ENCODE measurements at regions not wholly inside any gene's neighbourhood (a gene's known extent, or its start where the extent isn't known, plus 50 kb on each side); places are given as distances from the start of the nearest gene placed in this dataset.
"Not testable (repeated sequence)": the region's sequence is repeated elsewhere in the genome, so short reads cannot be mapped to it uniquely, and the experiment has no call there.

- no peak for DNase-seq
These were observed 510.5 kb upstream of the CCDC179 start for GRCh38 chr11:23370580-23371275.

GRCh38 chr11:23377909-23378308 is 517.6 kb upstream of the CCDC179 start:
- no peak for DNase-seq

- no peak for DNase-seq
These were observed 530.8 kb upstream of the CCDC179 start for GRCh38 chr11:23391031-23391430.

- no peak for DNase-seq
These were observed 537.8 kb upstream of the CCDC179 start for GRCh38 chr11:23398052-23398451.

- DNase-seq: no peak
These were observed 539.7 kb upstream of the CCDC179 start for GRCh38 chr11:23399995-23400394.

GRCh38 chr11:23403210-23404185 is 543.2 kb upstream of the CCDC179 start:
- DNase-seq: no peak

GRCh38 chr11:23404225-23405160 is 544.2 kb upstream of the CCDC179 start:
- no peak for DNase-seq

- DNase-seq: no peak
These were observed 545.2 kb upstream of the CCDC179 start for GRCh38 chr11:23405350-23405937.

GRCh38 chr11:23406131-23406819 is 546.0 kb upstream of the CCDC179 start:
- DNase-seq: no peak

- no peak for DNase-seq
These were observed 552.8 kb upstream of the CCDC179 start for GRCh38 chr11:23413057-23413456.

- no peak for DNase-seq
These were observed 562.8 kb upstream of the CCDC179 start for GRCh38 chr11:23423104-23423503.

GRCh38 chr11:23423656-23424055 is 563.4 kb upstream of the CCDC179 start:
- no peak for DNase-seq

GRCh38 chr11:23425381-23425780 is 565.1 kb upstream of the CCDC179 start:
- DNase-seq: no peak

GRCh38 chr11:23429569-23429968 is 569.3 kb upstream of the CCDC179 start:
- DNase-seq: no peak

GRCh38 chr11:23453522-23453921 is 593.2 kb upstream of the CCDC179 start:
- no peak for DNase-seq

GRCh38 chr11:23455321-23455891 is 595.1 kb upstream of the CCDC179 start:
- no peak for DNase-seq

- DNase-seq: no peak
These were observed 597.4 kb upstream of the CCDC179 start for GRCh38 chr11:23457641-23458040.

GRCh38 chr11:23471878-23472277 is 611.6 kb upstream of the CCDC179 start:
- DNase-seq: no peak

GRCh38 chr11:23473782-23474181 is 613.5 kb upstream of the CCDC179 start:
- DNase-seq: no peak

- no peak for DNase-seq
These were observed 620.5 kb upstream of the CCDC179 start for GRCh38 chr11:23480736-23481135.

- DNase-seq: not testable (repeated sequence)
These were observed 623.9 kb upstream of the CCDC179 start for GRCh38 chr11:23484146-23484545.

Measured in retina (tissue), 1 donor.